K562 (cell line): ENCODE measurements at regions not wholly inside any gene's neighbourhood (a gene's known extent, or its start where the extent isn't known, plus 50 kb on each side); places are given as distances from the start of the nearest gene placed in this dataset.

ENCODE experiments used
- CBX2 ChIP-seq: fragments of 200-600 bp; sonication (generic); IDR thresholded peaks from one replicate; pipeline ENCODE4 v1.6.1; 2012; ENCODE audit warnings: mild to moderate bottlenecking, low read length, inconsistent platforms; ENCODE audit not compliant: insufficient read depth, poor library complexity, severe bottlenecking
- HNRNPH1 ChIP-seq: fragments of 200-400 bp; formaldehyde crosslinking; optimal IDR thresholded peaks from 2 replicates; pipeline ENCODE3; 2017; ENCODE audit warnings: low read depth, mild to moderate bottlenecking, low read length, moderate library complexity
- KDM1A ChIP-seq, 2 experiments: fragments of 450-650 bp; IDR thresholded peaks; 2 replicates each; pipeline ENCODE4 v1.6.1; 2016; ENCODE audit warnings: mild to moderate bottlenecking in 2 of 2
- MCM5 ChIP-seq: fragments of 450-650 bp; IDR thresholded peaks from 2 replicates; pipeline ENCODE4 v1.6.1; 2016; ENCODE audit warnings: low read depth
- NR2C2 ChIP-seq, 2 experiments: fragments of 200-800 bp in 1 of 2; sonication (Bioruptor generic) in 1 of 2; sonication (generic) in 1 of 2; formaldehyde crosslinking in 1 of 2; IDR thresholded peaks; 2 replicates each; pipeline versions ENCODE4 v1.6.1 to v1.8.0; 2016 to 2022; ENCODE audit warnings: mild to moderate bottlenecking in 1 of 2, missing compliant biosample characterization in 1 of 2, missing genetic modification characterization in 1 of 2, missing genetic modification reagents in 1 of 2
- PKNOX1 ChIP-seq: fragments of 450-650 bp; IDR thresholded peaks from 2 replicates; pipeline ENCODE4 v1.6.1; 2016
- PRMT5 ChIP-seq: sonication (generic); formaldehyde crosslinking; IDR thresholded peaks from 2 replicates; pipeline ENCODE4 v1.5.0; 2020; ENCODE audit warnings: missing genetic modification reagents
- REST ChIP-seq, 2 experiments: fragments of 450-650 bp; formaldehyde crosslinking in 1 of 2; IDR thresholded peaks; 2 replicates each; pipeline versions ENCODE4 v1.4.0 to v1.6.1; 2014 to 2020; ENCODE audit warnings: mild to moderate bottlenecking in 2 of 2, borderline replicate concordance in 1 of 2, low read depth in 1 of 2
- ZFP36 ChIP-seq: fragments of 150-350 bp; IDR thresholded peaks from 2 replicates; pipeline ENCODE4 v1.6.1; 2018; ENCODE audit warnings: low read length, low read depth; ENCODE audit not compliant: partially characterized antibody
- ZFX ChIP-seq: sonication (generic); formaldehyde crosslinking; IDR thresholded peaks from 2 replicates; pipeline ENCODE4 v1.8.0; 2022; ENCODE audit warnings: mild to moderate bottlenecking, missing genetic modification reagents, moderate library complexity
- ZNF24 ChIP-seq: fragments of 450-650 bp; IDR thresholded peaks from 2 replicates; pipeline ENCODE4 v1.6.1; 2016
- TF ChIP-seq, protein P1 (sequence below): sonication (generic); formaldehyde crosslinking; IDR thresholded peaks from 2 replicates; pipeline ENCODE4 v1.8.0; 2022; ENCODE audit warnings: mild to moderate bottlenecking, missing genetic modification reagents, borderline replicate concordance
- TF ChIP-seq, protein P2 (sequence below): sonication (generic); formaldehyde crosslinking; IDR thresholded peaks from 2 replicates; pipeline ENCODE4 v1.8.0; 2023; ENCODE audit warnings: mild to moderate bottlenecking, missing genetic modification reagents

DNA sequence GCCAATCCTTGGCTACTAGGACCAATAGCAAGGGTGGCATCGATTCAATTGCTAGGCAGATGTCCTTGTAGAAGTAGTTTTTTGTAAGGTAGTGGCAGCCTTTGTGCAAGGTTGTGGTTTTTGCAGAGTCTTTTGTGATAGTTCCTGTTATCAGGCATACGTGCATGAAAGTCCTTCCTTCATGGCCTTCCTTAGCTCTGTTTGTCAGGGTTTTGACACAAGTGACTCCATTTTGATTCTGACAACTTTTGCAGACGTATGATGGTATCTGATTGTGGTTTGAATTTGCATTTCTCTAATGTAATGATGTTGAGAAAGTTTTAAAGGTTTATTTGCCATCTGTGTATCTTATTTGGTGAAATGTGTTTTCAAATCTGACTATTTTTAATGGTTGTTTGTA lies 71.8 kb upstream of the SYPL1 start (continued):
- TF ChIP-seq REST (IDR thresholded peaks at IDR 0.05; ENCODE audit: borderline replicate concordance) (no peak), REST (CRISPR knock-in tag; IDR thresholded peaks at IDR 0.05; ENCODE audit: low read depth) (no peak), NR2C2 (CRISPR knock-in tag; IDR thresholded peaks at IDR 0.05) (no peak), NR2C2 (tag; IDR thresholded peaks at IDR 0.05) (0 out of 2 replicates have a peak, but pooled peaks have one; percentile 18), HNRNPH1 (no peak), ZFP36 (no peak), CBX2 (no peak), PKNOX1 (no peak), ZFX (no peak), KDM1A (IDR thresholded peaks at IDR 0.05) (no peak), MCM5 (no peak), PRMT5 (CRISPR knock-in tag) (no peak), ZNF24 (no peak)
- TF ChIP-seq, protein P1, sequence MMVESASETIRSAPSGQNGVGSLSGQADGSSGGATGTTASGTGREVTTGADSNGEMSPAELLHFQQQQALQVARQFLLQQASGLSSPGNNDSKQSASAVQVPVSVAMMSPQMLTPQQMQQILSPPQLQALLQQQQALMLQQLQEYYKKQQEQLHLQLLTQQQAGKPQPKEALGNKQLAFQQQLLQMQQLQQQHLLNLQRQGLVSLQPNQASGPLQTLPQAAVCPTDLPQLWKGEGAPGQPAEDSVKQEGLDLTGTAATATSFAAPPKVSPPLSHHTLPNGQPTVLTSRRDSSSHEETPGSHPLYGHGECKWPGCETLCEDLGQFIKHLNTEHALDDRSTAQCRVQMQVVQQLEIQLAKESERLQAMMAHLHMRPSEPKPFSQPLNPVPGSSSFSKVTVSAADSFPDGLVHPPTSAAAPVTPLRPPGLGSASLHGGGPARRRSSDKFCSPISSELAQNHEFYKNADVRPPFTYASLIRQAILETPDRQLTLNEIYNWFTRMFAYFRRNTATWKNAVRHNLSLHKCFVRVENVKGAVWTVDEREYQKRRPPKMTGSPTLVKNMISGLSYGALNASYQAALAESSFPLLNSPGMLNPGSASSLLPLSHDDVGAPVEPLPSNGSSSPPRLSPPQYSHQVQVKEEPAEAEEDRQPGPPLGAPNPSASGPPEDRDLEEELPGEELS (CRISPR knock-in tag), result no peak
- TF ChIP-seq, protein P2, sequence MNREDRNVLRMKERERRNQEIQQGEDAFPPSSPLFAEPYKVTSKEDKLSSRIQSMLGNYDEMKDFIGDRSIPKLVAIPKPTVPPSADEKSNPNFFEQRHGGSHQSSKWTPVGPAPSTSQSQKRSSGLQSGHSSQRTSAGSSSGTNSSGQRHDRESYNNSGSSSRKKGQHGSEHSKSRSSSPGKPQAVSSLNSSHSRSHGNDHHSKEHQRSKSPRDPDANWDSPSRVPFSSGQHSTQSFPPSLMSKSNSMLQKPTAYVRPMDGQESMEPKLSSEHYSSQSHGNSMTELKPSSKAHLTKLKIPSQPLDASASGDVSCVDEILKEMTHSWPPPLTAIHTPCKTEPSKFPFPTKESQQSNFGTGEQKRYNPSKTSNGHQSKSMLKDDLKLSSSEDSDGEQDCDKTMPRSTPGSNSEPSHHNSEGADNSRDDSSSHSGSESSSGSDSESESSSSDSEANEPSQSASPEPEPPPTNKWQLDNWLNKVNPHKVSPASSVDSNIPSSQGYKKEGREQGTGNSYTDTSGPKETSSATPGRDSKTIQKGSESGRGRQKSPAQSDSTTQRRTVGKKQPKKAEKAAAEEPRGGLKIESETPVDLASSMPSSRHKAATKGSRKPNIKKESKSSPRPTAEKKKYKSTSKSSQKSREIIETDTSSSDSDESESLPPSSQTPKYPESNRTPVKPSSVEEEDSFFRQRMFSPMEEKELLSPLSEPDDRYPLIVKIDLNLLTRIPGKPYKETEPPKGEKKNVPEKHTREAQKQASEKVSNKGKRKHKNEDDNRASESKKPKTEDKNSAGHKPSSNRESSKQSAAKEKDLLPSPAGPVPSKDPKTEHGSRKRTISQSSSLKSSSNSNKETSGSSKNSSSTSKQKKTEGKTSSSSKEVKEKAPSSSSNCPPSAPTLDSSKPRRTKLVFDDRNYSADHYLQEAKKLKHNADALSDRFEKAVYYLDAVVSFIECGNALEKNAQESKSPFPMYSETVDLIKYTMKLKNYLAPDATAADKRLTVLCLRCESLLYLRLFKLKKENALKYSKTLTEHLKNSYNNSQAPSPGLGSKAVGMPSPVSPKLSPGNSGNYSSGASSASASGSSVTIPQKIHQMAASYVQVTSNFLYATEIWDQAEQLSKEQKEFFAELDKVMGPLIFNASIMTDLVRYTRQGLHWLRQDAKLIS (CRISPR knock-in tag), result no peak
